OCI-LY3 (cell line): ENCODE measurements at regions not wholly inside any gene's neighbourhood (a gene's known extent, or its start where the extent isn't known, plus 50 kb on each side); places are given as distances from the start of the nearest gene placed in this dataset.

Source experiments
- H2AFZ ChIP-seq: fragments of 200-600, 300-600 bp; shearing (Covaris generic); 2 replicates; pipeline ENCODE4 v1.6.0; 2014; ENCODE audit warnings: antibody characterized with exemption, low read depth, low read length
- H3K27ac ChIP-seq: fragments of 200-600, 300-600 bp; sonication (generic); 2 replicates; pipeline ENCODE4 v1.5.1; 2014; ENCODE audit warnings: mild to moderate bottlenecking, low read length, moderate library complexity, mixed read lengths
- H3K27me3 ChIP-seq: fragments of 200-600, 300-600 bp; sonication (generic); 2 replicates; pipeline ENCODE4 v1.6.1; 2014; ENCODE audit warnings: low read depth, low read length, mixed read lengths
- H3K36me3 ChIP-seq: fragments of 200-600, 300-600 bp; sonication (generic); replicated peaks from 2 replicates; pipeline ENCODE3; 2014; ENCODE audit warnings: low read depth, low read length, mixed read lengths
- H3K4me1 ChIP-seq: fragments of 300-600, 200-600 bp; sonication (generic); 2 replicates; pipeline ENCODE4 v1.6.1; 2014; ENCODE audit warnings: low read length, mixed read lengths
- H3K4me2 ChIP-seq: fragments of 200-600, 300-600 bp; sonication (generic); 2 replicates; pipeline ENCODE4 v1.6.1; 2014; ENCODE audit warnings: low read length, mixed read lengths
- H3K4me3 ChIP-seq: fragments of 300-600, 200-600 bp; sonication (generic); 2 replicates; pipeline ENCODE4 v1.5.1; 2014; ENCODE audit warnings: antibody characterized with exemption, mild to moderate bottlenecking, low read length, moderate library complexity
- H3K79me2 ChIP-seq: fragments of 300-600, 200-600 bp; shearing (Covaris generic); 2 replicates; pipeline ENCODE4 v1.6.1; 2014; ENCODE audit warnings: mild to moderate bottlenecking, low read length, mixed read lengths
- H3K9ac ChIP-seq: fragments of 300-600, 200-600 bp; shearing (Covaris generic); 2 replicates; pipeline ENCODE4 v1.6.0; 2014; ENCODE audit warnings: mild to moderate bottlenecking, low read length, moderate library complexity
- H3K9me3 ChIP-seq: fragments of 200-600, 300-600 bp; shearing (Covaris generic); 2 replicates; pipeline ENCODE4 v1.6.1; 2014; ENCODE audit warnings: low read length, mixed read lengths; ENCODE audit not compliant: insufficient read depth
- H4K20me1 ChIP-seq: fragments of 200-600, 300-600 bp; sonication (generic); 2 replicates; pipeline ENCODE4 v1.6.1; 2016; ENCODE audit warnings: low read length, mixed read lengths; ENCODE audit not compliant: insufficient read depth
- CTCF ChIP-seq: fragments of 200-600, 300-600 bp; sonication (generic); IDR thresholded peaks from 2 replicates; pipeline ENCODE4 v1.5.1; 2014; ENCODE audit warnings: antibody characterized with exemption, low read length, low read depth
- EZH2phosphoT487 ChIP-seq: fragments of 200-600 bp; shearing (Covaris generic); IDR thresholded peaks from 2 replicates; pipeline ENCODE4 v1.6.1; 2018; ENCODE audit warnings: antibody characterized with exemption, mixed run types, low read depth

- no peaks in the 10 kb centered on the region for H3K79me2 ChIP-seq
- no peak overlapping the region for H3K9ac ChIP-seq
- H3K9me3 ChIP-seq: no peaks in the 10 kb centered on the region
- H3K4me3 ChIP-seq: no peak overlapping the region
- H3K27ac ChIP-seq: no peak overlapping the region
- H3K4me2 ChIP-seq: peak overlapping the region; percentile 12; the same call in 1 of the 2 replicates
- no peak overlapping the region for H2AFZ ChIP-seq
- no peaks in the 10 kb centered on the region for H3K27me3 ChIP-seq
- no peak for TF ChIP-seq EZH2phosphoT487
- no peak for TF ChIP-seq CTCF
- H3K4me1 ChIP-seq: peaks cover 14% of the 10 kb centered on the region
- no peaks in the 10 kb centered on the region for H3K36me3 ChIP-seq
- H4K20me1 ChIP-seq: no peaks in the 10 kb centered on the region
These were observed 507.2 kb upstream of the AGTR1 start for GRCh38 chr3:148190441-148190990.

GRCh38 chr3:148191966-148192365 lies 505.7 kb upstream of the AGTR1 start:
- H3K27me3 ChIP-seq: no peaks in the 10 kb centered on the region
- H4K20me1 ChIP-seq: no peaks in the 10 kb centered on the region
- H3K27ac ChIP-seq: no peak overlapping the region
- TF ChIP-seq CTCF (no peak), EZH2phosphoT487 (no peak)
- no peaks in the 10 kb centered on the region for H3K79me2 ChIP-seq
- H3K4me2 ChIP-seq: no peak overlapping the region
- peaks cover 14% of the 10 kb centered on the region for H3K4me1 ChIP-seq
- H2AFZ ChIP-seq: no peak overlapping the region
- H3K4me3 ChIP-seq: no peak overlapping the region
- H3K36me3 ChIP-seq: no peaks in the 10 kb centered on the region
- no peak overlapping the region for H3K9ac ChIP-seq
- no peaks in the 10 kb centered on the region for H3K9me3 ChIP-seq

GRCh38 chr3:148197061-148197460 lies 500.6 kb upstream of the AGTR1 start:
- Histone ChIP-seq H3K4me1 (peaks cover 10% of the 10 kb centered on the region), H3K4me2 (no peak overlapping the region), H3K36me3 (no peaks in the 10 kb centered on the region), H3K27ac (no peak overlapping the region), H3K9me3 (no peaks in the 10 kb centered on the region), H3K9ac (no peak overlapping the region), H3K79me2 (no peaks in the 10 kb centered on the region), H3K27me3 (no peaks in the 10 kb centered on the region), H4K20me1 (no peaks in the 10 kb centered on the region), H3K4me3 (no peak overlapping the region), H2AFZ (no peak overlapping the region)
- TF ChIP-seq CTCF (no peak), EZH2phosphoT487 (no peak)

- H3K4me2 ChIP-seq: 0 out of 2 replicates have a peak overlapping the region, but pooled peaks have one; percentile 11
- no peak overlapping the region for H3K4me3 ChIP-seq
- no peak overlapping the region for H3K27ac ChIP-seq
- H2AFZ ChIP-seq: no peak overlapping the region
- H3K9ac ChIP-seq: no peak overlapping the region
- no peaks in the 10 kb centered on the region for H3K79me2 ChIP-seq
- H3K36me3 ChIP-seq: no peaks in the 10 kb centered on the region
- H4K20me1 ChIP-seq: no peaks in the 10 kb centered on the region
- H3K9me3 ChIP-seq: no peaks in the 10 kb centered on the region
- peak; percentile 62 for TF ChIP-seq CTCF
- TF ChIP-seq EZH2phosphoT487: no peak
- no peaks in the 10 kb centered on the region for H3K27me3 ChIP-seq
- peaks cover 12% of the 10 kb centered on the region for H3K4me1 ChIP-seq
These were observed 495.3 kb upstream of the AGTR1 start for GRCh38 chr3:148202386-148202785.
